Suprapubic skin (tissue), 4 donors: ENCODE measurements at regions not wholly inside any gene's neighbourhood (a gene's known extent, or its start where the extent isn't known, plus 50 kb on each side); places are given as distances from the start of the nearest gene placed in this dataset.

ENCODE experiments used
- CTCF ChIP-seq, 2 donors: fragments of 200-600 bp in 1 of 2; fragments of 450-650 bp in 1 of 2; sonication (generic) in 1 of 2; IDR thresholded peaks; one replicate each; pipeline ENCODE4 v1.5.1; 2016 to 2019; ENCODE audit warnings: antibody characterized with exemption in 2 of 2, mild to moderate bottlenecking in 1 of 2, moderate library complexity in 1 of 2
- EP300 ChIP-seq: sonication (generic); formaldehyde crosslinking; IDR thresholded peaks from one replicate; pipeline ENCODE4 v1.6.1; 2017; ENCODE audit warnings: antibody characterized with exemption
- POLR2AphosphoS5 ChIP-seq, 3 donors: sonication (generic); formaldehyde crosslinking; IDR thresholded peaks; one replicate each; pipeline ENCODE4 v1.6.1; 2017; ENCODE audit warnings: antibody characterized with exemption in 3 of 3

GRCh38 chr7:46672861-46673260 is 751.8 kb upstream of the IGFBP3 start:
- no peak for TF ChIP-seq CTCF (IDR thresholded peaks at IDR 0.05)
- TF ChIP-seq POLR2AphosphoS5 (IDR thresholded peaks at IDR 0.05) = no peak
- no peak for TF ChIP-seq EP300
